Liver (tissue), 8 donors: ENCODE measurements at regions not wholly inside any gene's neighbourhood (a gene's known extent, or its start where the extent isn't known, plus 50 kb on each side); places are given as distances from the start of the nearest gene placed in this dataset.
A peak's percentile ranks its signal among the peaks of the same experiment; 100 is the strongest.

Source experiments
- DNase-seq: peaks from one replicate; pipeline ENCODE4 v3.0.0-alpha.2; 2017; ENCODE audit warnings: low spot score
- H3K27ac ChIP-seq, 2 donors: one replicate each; pipeline ENCODE4 v1.7.0; 2013; ENCODE audit warnings: inconsistent platforms in 2 of 2, low read length in 2 of 2, control low read depth in 1 of 2, low read depth in 1 of 2, mild to moderate bottlenecking in 1 of 2
- H3K27me3 ChIP-seq, 4 donors: one replicate each; pipeline versions ENCODE4 v1.6.1 to v1.7.0; 2013; ENCODE audit warnings: low read length in 3 of 4, inconsistent platforms in 1 of 4, mild to moderate bottlenecking in 1 of 4, moderate library complexity in 1 of 4; ENCODE audit not compliant: control insufficient read depth in 4 of 4, insufficient read depth in 4 of 4
- H3K36me3 ChIP-seq, 4 donors: one replicate each; pipeline versions ENCODE4 v1.6.1 to v1.7.0; 2013; ENCODE audit warnings: low read length in 3 of 4, mild to moderate bottlenecking in 3 of 4, low read depth in 1 of 4, moderate library complexity in 1 of 4; ENCODE audit not compliant: control insufficient read depth in 4 of 4, insufficient read depth in 3 of 4
- H3K4me1 ChIP-seq, 4 donors: one replicate each; pipeline versions ENCODE4 v1.6.1 to v1.7.0; 2013; ENCODE audit warnings: low read length in 3 of 4, mild to moderate bottlenecking in 3 of 4, moderate library complexity in 1 of 4; ENCODE audit not compliant: control insufficient read depth in 4 of 4, insufficient read depth in 4 of 4
- H3K4me3 ChIP-seq, 3 donors: one replicate each; pipeline versions ENCODE4 v1.6.1 to v1.7.0; 2013; ENCODE audit warnings: low read length in 3 of 3, control low read depth in 1 of 3, low read depth in 1 of 3, mild to moderate bottlenecking in 1 of 3
- H3K9ac ChIP-seq, 2 donors: one replicate each; pipeline ENCODE4 v1.7.0; 2013; ENCODE audit warnings: low read length in 2 of 2, mild to moderate bottlenecking in 2 of 2, moderate library complexity in 2 of 2, control low read depth in 1 of 2, low read depth in 1 of 2
- H3K9me3 ChIP-seq, 4 donors: one replicate each; pipeline versions ENCODE4 v1.6.1 to v1.7.0; 2013; ENCODE audit warnings: low read length in 3 of 4; ENCODE audit not compliant: control insufficient read depth in 4 of 4
- CTCF ChIP-seq: fragments of 150-350 bp; IDR thresholded peaks from 2 replicates; pipeline ENCODE4 v1.5.1; 2017; ENCODE audit warnings: improper control_type of control experiment, low read depth, low read length; ENCODE audit not compliant: missing input control
- FOXA1 ChIP-seq: IDR thresholded peaks from 2 replicates; pipeline ENCODE4 v1.6.1; 2016; ENCODE audit warnings: antibody characterized with exemption
- GABPA ChIP-seq, 2 donors: IDR thresholded peaks in 1 of 2; conservative IDR thresholded peaks in 1 of 2; 2 replicates each; pipeline ENCODE4 v1.6.1; 2016; ENCODE audit warnings: antibody characterized with exemption in 2 of 2, mild to moderate bottlenecking in 1 of 2, moderate library complexity in 1 of 2
- HNF4A ChIP-seq, 2 donors: conservative IDR thresholded peaks; 2 replicates each; pipeline ENCODE4 v1.6.1; 2016; ENCODE audit warnings: antibody characterized with exemption in 2 of 2, mild to moderate bottlenecking in 2 of 2
- HNF4G ChIP-seq: IDR thresholded peaks from 2 replicates; pipeline ENCODE4 v1.6.1; 2016; ENCODE audit warnings: antibody characterized with exemption
- JUND ChIP-seq, 2 donors: IDR thresholded peaks; 2 replicates each; pipeline ENCODE4 v1.6.1; 2016; ENCODE audit warnings: antibody characterized with exemption in 2 of 2
- MAX ChIP-seq: IDR thresholded peaks from 2 replicates; pipeline ENCODE4 v1.6.1; 2016; ENCODE audit warnings: antibody characterized with exemption
- RAD21 ChIP-seq, 2 donors: IDR thresholded peaks; 2 replicates each; pipeline ENCODE4 v1.6.1; 2016; ENCODE audit warnings: antibody characterized with exemption in 2 of 2, mild to moderate bottlenecking in 2 of 2
- RXRA ChIP-seq, 2 donors: IDR thresholded peaks; 2 replicates each; pipeline ENCODE4 v1.6.1; 2017 to 2018; ENCODE audit warnings: antibody characterized with exemption in 2 of 2, mild to moderate bottlenecking in 1 of 2
- SP1 ChIP-seq: IDR thresholded peaks from 2 replicates; pipeline ENCODE4 v1.6.1; 2018; ENCODE audit warnings: antibody characterized with exemption, mild to moderate bottlenecking
- TAF1 ChIP-seq: conservative IDR thresholded peaks from 2 replicates; pipeline ENCODE4 v1.6.1; 2016; ENCODE audit warnings: antibody characterized with exemption, mild to moderate bottlenecking
- YY1 ChIP-seq: IDR thresholded peaks from 2 replicates; pipeline ENCODE4 v1.6.1; 2016; ENCODE audit warnings: antibody characterized with exemption, mild to moderate bottlenecking
- ZBTB33 ChIP-seq: IDR thresholded peaks from 2 replicates; pipeline ENCODE4 v1.6.1; 2016; ENCODE audit warnings: antibody characterized with exemption
- WGBS: extraction: QIAGEN DNeasy Blood & Tissue Kit; methylation state at CpG from one replicate; pipeline ENCODE4 v1.1.7; 2013; 5-methylcytosine and 5-hydroxymethylcytosine counted together
- TF ChIP-seq, protein P1 (sequence below): IDR thresholded peaks from 2 replicates; pipeline ENCODE4 v1.6.1; 2016; ENCODE audit warnings: antibody characterized with exemption, mild to moderate bottlenecking
- donor health status: healthy.
- donor health status: healthy.
- donor health status: healthy.
- donor health status: healthy.
- donor health status: healthy.

GRCh38 chr6:799769-800168 is 106.8 kb upstream of the EXOC2 start:
- 75% methylated on average over 6 of the region's 6 CpGs for WGBS
- TF ChIP-seq FOXA1 (no peak), HNF4G (no peak), RAD21 (IDR thresholded peaks at IDR 0.05) (no peak), RXRA (IDR thresholded peaks at IDR 0.05) (no peak), YY1 (no peak), CTCF (no peak)
- no peak for DNase-seq

GRCh38 chr6:797479-798077 is 104.6 kb upstream of the EXOC2 start:
- Histone ChIP-seq H3K9me3 (no peaks in the 10 kb centered on the region), H3K27ac (no peak overlapping the region), H3K4me3 (no peak overlapping the region), H3K36me3 (no peaks in the 10 kb centered on the region), H3K27me3 (peaks cover 0 to 4% (median 1%) of the 10 kb centered on the region in 4 donors), H3K4me1 (peaks cover 0 to 2% (median 0%) of the 10 kb centered on the region in 4 donors), H3K9ac (no peak overlapping the region)
- DNase-seq, result no peak
- no peak for TF ChIP-seq SP1
- no peak for TF ChIP-seq RXRA (IDR thresholded peaks at IDR 0.05)
- TF ChIP-seq MAX, result peak; percentile 17
- TF ChIP-seq RAD21 (IDR thresholded peaks at IDR 0.05), result peak; percentile 97 to 99
- TF ChIP-seq, protein P1, sequence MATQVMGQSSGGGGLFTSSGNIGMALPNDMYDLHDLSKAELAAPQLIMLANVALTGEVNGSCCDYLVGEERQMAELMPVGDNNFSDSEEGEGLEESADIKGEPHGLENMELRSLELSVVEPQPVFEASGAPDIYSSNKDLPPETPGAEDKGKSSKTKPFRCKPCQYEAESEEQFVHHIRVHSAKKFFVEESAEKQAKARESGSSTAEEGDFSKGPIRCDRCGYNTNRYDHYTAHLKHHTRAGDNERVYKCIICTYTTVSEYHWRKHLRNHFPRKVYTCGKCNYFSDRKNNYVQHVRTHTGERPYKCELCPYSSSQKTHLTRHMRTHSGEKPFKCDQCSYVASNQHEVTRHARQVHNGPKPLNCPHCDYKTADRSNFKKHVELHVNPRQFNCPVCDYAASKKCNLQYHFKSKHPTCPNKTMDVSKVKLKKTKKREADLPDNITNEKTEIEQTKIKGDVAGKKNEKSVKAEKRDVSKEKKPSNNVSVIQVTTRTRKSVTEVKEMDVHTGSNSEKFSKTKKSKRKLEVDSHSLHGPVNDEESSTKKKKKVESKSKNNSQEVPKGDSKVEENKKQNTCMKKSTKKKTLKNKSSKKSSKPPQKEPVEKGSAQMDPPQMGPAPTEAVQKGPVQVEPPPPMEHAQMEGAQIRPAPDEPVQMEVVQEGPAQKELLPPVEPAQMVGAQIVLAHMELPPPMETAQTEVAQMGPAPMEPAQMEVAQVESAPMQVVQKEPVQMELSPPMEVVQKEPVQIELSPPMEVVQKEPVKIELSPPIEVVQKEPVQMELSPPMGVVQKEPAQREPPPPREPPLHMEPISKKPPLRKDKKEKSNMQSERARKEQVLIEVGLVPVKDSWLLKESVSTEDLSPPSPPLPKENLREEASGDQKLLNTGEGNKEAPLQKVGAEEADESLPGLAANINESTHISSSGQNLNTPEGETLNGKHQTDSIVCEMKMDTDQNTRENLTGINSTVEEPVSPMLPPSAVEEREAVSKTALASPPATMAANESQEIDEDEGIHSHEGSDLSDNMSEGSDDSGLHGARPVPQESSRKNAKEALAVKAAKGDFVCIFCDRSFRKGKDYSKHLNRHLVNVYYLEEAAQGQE, result no peak
- TF ChIP-seq YY1, result no peak
- TF ChIP-seq TAF1, result no peak
- TF ChIP-seq GABPA (IDR thresholded peaks at IDR 0.05 in 1 of 2, conservative IDR thresholded peaks at IDR 0.05 in 1 of 2), result no peak
- peak; percentile 83 for TF ChIP-seq CTCF
- TF ChIP-seq HNF4A (conservative IDR thresholded peaks at IDR 0.05), result peak in 1 of 2 donors; percentile 11
- no peak for TF ChIP-seq HNF4G
- no peak for TF ChIP-seq FOXA1
- no peak for TF ChIP-seq JUND (IDR thresholded peaks at IDR 0.05)
- TF ChIP-seq ZBTB33, result no peak
- 6% methylated on average over 5 of the region's 5 CpGs for WGBS

More at GRCh38 chr6:799769-800168, 106.8 kb upstream of the EXOC2 start:
- peaks cover 0 to 3% (median 0%) of the 10 kb centered on the region in 4 donors for H3K27me3 ChIP-seq
- H3K36me3 ChIP-seq, result no peaks in the 10 kb centered on the region
- no peaks in the 10 kb centered on the region for H3K9me3 ChIP-seq
- no peak overlapping the region for H3K9ac ChIP-seq
- H3K4me1 ChIP-seq, result peaks cover 0 to 2% (median 0%) of the 10 kb centered on the region in 4 donors
- no peak overlapping the region for H3K27ac ChIP-seq
- no peak overlapping the region for H3K4me3 ChIP-seq
